Gastroesophageal sphincter (tissue), 3 donors: ENCODE measurements at regions not wholly inside any gene's neighbourhood (a gene's known extent, or its start where the extent isn't known, plus 50 kb on each side); places are given as distances from the start of the nearest gene placed in this dataset.
"Not testable (repeated sequence)": the region's sequence is repeated elsewhere in the genome, so short reads cannot be mapped to it uniquely, and the experiment has no call there.

Experiments used
- POLR2A ChIP-seq, 2 donors: fragments of 450-650 bp; IDR thresholded peaks; one replicate each; pipeline ENCODE4 v1.6.1; 2017; ENCODE audit warnings: antibody characterized with exemption in 2 of 2, mild to moderate bottlenecking in 2 of 2, moderate library complexity in 1 of 2
- TF ChIP-seq, protein P1 (sequence below), 4 experiments: fragments of 200-600 bp in 2 of 4; fragments of 450-650 bp in 2 of 4; sonication (generic) in 1 of 4; IDR thresholded peaks; one replicate each; pipeline ENCODE4 v1.5.1; 2017 to 2019; ENCODE audit warnings: antibody characterized with exemption in 4 of 4, mild to moderate bottlenecking in 2 of 4, moderate library complexity in 2 of 4

- TF ChIP-seq POLR2A (IDR thresholded peaks at IDR 0.05): not testable (repeated sequence)
- TF ChIP-seq, protein P1, sequence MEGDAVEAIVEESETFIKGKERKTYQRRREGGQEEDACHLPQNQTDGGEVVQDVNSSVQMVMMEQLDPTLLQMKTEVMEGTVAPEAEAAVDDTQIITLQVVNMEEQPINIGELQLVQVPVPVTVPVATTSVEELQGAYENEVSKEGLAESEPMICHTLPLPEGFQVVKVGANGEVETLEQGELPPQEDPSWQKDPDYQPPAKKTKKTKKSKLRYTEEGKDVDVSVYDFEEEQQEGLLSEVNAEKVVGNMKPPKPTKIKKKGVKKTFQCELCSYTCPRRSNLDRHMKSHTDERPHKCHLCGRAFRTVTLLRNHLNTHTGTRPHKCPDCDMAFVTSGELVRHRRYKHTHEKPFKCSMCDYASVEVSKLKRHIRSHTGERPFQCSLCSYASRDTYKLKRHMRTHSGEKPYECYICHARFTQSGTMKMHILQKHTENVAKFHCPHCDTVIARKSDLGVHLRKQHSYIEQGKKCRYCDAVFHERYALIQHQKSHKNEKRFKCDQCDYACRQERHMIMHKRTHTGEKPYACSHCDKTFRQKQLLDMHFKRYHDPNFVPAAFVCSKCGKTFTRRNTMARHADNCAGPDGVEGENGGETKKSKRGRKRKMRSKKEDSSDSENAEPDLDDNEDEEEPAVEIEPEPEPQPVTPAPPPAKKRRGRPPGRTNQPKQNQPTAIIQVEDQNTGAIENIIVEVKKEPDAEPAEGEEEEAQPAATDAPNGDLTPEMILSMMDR (IDR thresholded peaks at IDR 0.05): not testable (repeated sequence)
These were observed 61.5 kb upstream of the LMCD1 start for GRCh38 chr3:8440142-8440541.
